Endodermal cell (in vitro differentiated cells): ENCODE measurements at regions not wholly inside any gene's neighbourhood (a gene's known extent, or its start where the extent isn't known, plus 50 kb on each side); places are given as distances from the start of the nearest gene placed in this dataset.

Experiments used
- DNase-seq: peaks from one replicate; pipeline ENCODE4 v3.0.0-alpha.2; 2017
- H3K27ac ChIP-seq: 2 replicates; pipeline ENCODE4 v1.5.1; 2013; ENCODE audit warnings: mild to moderate bottlenecking, low read depth, low read length, moderate library complexity
- H3K27me3 ChIP-seq: 2 replicates; pipeline ENCODE4 v1.6.1; 2013; ENCODE audit warnings: mild to moderate bottlenecking, low read length, moderate library complexity; ENCODE audit not compliant: insufficient read depth, control insufficient read depth, poor library complexity, severe bottlenecking
- H3K36me3 ChIP-seq: 2 replicates; pipeline ENCODE4 v1.7.0; 2013; ENCODE audit warnings: mild to moderate bottlenecking, low read length, moderate library complexity; ENCODE audit not compliant: control insufficient read depth, insufficient read depth
- H3K4me1 ChIP-seq: one replicate; pipeline ENCODE4 v1.7.0; 2013; ENCODE audit warnings: low read length; ENCODE audit not compliant: control insufficient read depth, insufficient read depth
- H3K4me3 ChIP-seq: 2 replicates; pipeline ENCODE4 v1.5.1; 2013; ENCODE audit warnings: mild to moderate bottlenecking, low read length, moderate library complexity
- H3K9ac ChIP-seq: 2 replicates; pipeline ENCODE4 v1.6.1; 2013; ENCODE audit warnings: mild to moderate bottlenecking, low read length, moderate library complexity; ENCODE audit not compliant: poor library complexity, severe bottlenecking; ENCODE audit errors: extremely low read depth
- H3K9me3 ChIP-seq: 2 replicates; pipeline ENCODE4 v1.6.1; 2013; ENCODE audit warnings: mild to moderate bottlenecking, low read length, moderate library complexity; ENCODE audit not compliant: control insufficient read depth
- H3K27ac Mint-ChIP-seq: 2 replicates; pipeline ENCODE4 v1.8.0; 2020; ENCODE audit warnings: mixed read lengths
- H3K27me3 Mint-ChIP-seq: 2 replicates; pipeline ENCODE4 v1.8.0; 2021; ENCODE audit warnings: mild to moderate bottlenecking, mixed read lengths; ENCODE audit not compliant: insufficient read depth
- H3K36me3 Mint-ChIP-seq: 2 replicates; pipeline ENCODE4 v1.8.0; 2020; ENCODE audit warnings: low read depth, mixed read lengths
- H3K4me1 Mint-ChIP-seq: 2 replicates; pipeline ENCODE4 v1.8.0; 2020; ENCODE audit warnings: mixed read lengths
- H3K4me3 Mint-ChIP-seq: 2 replicates; pipeline ENCODE4 v1.8.0; 2020; ENCODE audit warnings: mild to moderate bottlenecking, moderate library complexity, mixed read lengths
- H3K9me3 Mint-ChIP-seq: 2 replicates; pipeline ENCODE4 v1.8.0; 2020; ENCODE audit warnings: mild to moderate bottlenecking, mixed read lengths
- WGBS, 2 experiments: methylation state at CpG; one replicate each; pipeline versions ENCODE4 v1.1.5 to v1.1.7; 2013; ENCODE audit warnings: missing lambda C conversion rate in 2 of 2, mixed read lengths in 1 of 2; ENCODE audit not compliant: insufficient coverage in 1 of 2, insufficient read length in 1 of 2; 5-methylcytosine and 5-hydroxymethylcytosine counted together
- TF ChIP-seq, protein P1 (sequence below): fragments of 200-600 bp; sonication (generic); conservative IDR thresholded peaks from 2 replicates; pipeline ENCODE4 v1.5.0; 2021; ENCODE audit warnings: antibody characterized with exemption, mild to moderate bottlenecking

DNA sequence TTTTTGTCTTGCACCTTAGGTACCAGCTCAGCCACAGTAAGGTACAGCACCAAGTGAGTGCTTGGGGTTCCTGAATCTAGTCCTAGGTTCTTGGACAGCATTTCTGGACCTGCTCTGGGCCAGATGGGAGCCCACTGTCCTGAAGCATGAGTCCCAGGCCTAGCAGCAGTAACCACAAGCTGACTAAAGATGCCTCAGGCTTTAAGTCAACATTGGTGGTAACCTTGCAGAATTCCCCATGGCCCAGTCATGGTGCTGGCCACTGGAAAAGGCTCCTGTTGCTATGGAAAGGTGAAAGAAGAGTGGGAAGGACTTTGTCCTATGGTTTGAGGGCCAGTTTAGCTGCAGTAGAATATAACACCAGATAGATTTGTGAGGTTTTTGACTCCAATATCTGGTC lies 86.9 kb upstream of the CLEC14A start:
- H3K27ac Mint-ChIP-seq = no peak overlapping the region
- Histone ChIP-seq H3K4me1 (no peaks in the 10 kb centered on the region), H3K27me3 (no peaks in the 10 kb centered on the region), H3K9me3 (no peaks in the 10 kb centered on the region), H3K27ac (no peak overlapping the region), H3K36me3 (no peaks in the 10 kb centered on the region), H3K4me3 (no peak overlapping the region), H3K9ac (no peak overlapping the region)
- no peak overlapping the region for H3K4me3 Mint-ChIP-seq
- H3K9me3 Mint-ChIP-seq = no peaks in the 10 kb centered on the region
- TF ChIP-seq, protein P1, sequence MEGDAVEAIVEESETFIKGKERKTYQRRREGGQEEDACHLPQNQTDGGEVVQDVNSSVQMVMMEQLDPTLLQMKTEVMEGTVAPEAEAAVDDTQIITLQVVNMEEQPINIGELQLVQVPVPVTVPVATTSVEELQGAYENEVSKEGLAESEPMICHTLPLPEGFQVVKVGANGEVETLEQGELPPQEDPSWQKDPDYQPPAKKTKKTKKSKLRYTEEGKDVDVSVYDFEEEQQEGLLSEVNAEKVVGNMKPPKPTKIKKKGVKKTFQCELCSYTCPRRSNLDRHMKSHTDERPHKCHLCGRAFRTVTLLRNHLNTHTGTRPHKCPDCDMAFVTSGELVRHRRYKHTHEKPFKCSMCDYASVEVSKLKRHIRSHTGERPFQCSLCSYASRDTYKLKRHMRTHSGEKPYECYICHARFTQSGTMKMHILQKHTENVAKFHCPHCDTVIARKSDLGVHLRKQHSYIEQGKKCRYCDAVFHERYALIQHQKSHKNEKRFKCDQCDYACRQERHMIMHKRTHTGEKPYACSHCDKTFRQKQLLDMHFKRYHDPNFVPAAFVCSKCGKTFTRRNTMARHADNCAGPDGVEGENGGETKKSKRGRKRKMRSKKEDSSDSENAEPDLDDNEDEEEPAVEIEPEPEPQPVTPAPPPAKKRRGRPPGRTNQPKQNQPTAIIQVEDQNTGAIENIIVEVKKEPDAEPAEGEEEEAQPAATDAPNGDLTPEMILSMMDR = no peak
- peaks cover 19% of the 10 kb centered on the region for H3K27me3 Mint-ChIP-seq
- H3K4me1 Mint-ChIP-seq = peaks cover 2% of the 10 kb centered on the region
- no peaks in the 10 kb centered on the region for H3K36me3 Mint-ChIP-seq
- no peak for DNase-seq

DNA sequence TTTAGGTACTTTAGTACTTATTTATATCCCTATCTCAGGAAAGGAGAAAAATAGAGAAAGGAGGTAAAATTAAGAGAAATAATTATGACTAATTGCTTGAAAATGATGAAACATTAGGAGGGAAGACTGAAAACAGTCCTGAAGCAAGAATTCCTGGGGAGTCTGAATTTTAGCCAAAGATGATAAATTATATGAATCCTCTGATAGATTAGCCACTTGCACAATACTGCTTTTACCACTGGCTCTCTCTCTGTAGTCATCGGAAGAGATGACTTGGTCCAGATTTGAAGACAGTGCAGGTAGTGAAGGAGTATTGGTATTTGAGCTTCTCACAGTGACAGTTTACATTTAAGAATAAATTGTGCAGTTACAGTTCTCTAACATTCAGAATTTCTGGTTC lies 83.8 kb upstream of the CLEC14A start:
- no peak for DNase-seq
- Mint-ChIP-seq H3K9me3 (no peaks in the 10 kb centered on the region), H3K27ac (no peak overlapping the region), H3K4me3 (no peak overlapping the region), H3K36me3 (no peaks in the 10 kb centered on the region), H3K4me1 (peaks cover 2% of the 10 kb centered on the region), H3K27me3 (no peaks in the 10 kb centered on the region)
- 100% methylated on average over 1 of the region's 1 CpG for WGBS, 2 experiments
- Histone ChIP-seq H3K4me3 (no peak overlapping the region), H3K9me3 (no peaks in the 10 kb centered on the region), H3K27ac (no peak overlapping the region), H3K9ac (no peak overlapping the region), H3K4me1 (no peaks in the 10 kb centered on the region), H3K27me3 (no peaks in the 10 kb centered on the region), H3K36me3 (no peaks in the 10 kb centered on the region)
- TF ChIP-seq, protein P1 = no peak

DNA sequence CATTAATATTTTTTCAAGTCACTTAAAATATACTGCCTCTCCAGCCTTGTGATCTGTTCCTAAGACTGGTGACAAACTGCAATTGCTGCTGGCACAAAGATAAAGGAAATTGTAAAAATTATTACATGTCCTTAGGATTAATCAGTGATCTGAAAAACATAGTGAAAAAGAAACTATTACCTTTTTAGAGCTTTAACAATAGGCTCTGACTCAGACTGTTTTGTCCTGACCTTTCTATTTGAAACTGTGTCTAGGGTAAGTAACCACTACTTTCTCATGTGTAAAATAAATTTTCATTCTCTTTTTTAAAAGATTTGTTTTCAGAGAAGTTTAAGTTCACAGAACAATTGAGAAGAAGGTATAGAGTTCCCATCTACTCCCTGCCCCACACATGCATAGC lies 80.4 kb upstream of the CLEC14A start:
- Histone ChIP-seq H3K9me3 (peaks cover 12% of the 10 kb centered on the region), H3K4me3 (no peak overlapping the region), H3K4me1 (no peaks in the 10 kb centered on the region), H3K27me3 (no peaks in the 10 kb centered on the region), H3K36me3 (no peaks in the 10 kb centered on the region), H3K9ac (no peak overlapping the region), H3K27ac (no peak overlapping the region)
- Mint-ChIP-seq H3K36me3 (peaks cover 4% of the 10 kb centered on the region), H3K27ac (no peak overlapping the region), H3K4me3 (no peak overlapping the region), H3K9me3 (peaks cover 8% of the 10 kb centered on the region), H3K4me1 (no peaks in the 10 kb centered on the region), H3K27me3 (no peaks in the 10 kb centered on the region)
- DNase-seq = no peak
- TF ChIP-seq, protein P1 = no peak
